Duodenal mucosa (tissue), 2 donors: ENCODE measurements at regions not wholly inside any gene's neighbourhood (a gene's known extent, or its start where the extent isn't known, plus 50 kb on each side); places are given as distances from the start of the nearest gene placed in this dataset.
"Not testable (repeated sequence)": the region's sequence is repeated elsewhere in the genome, so short reads cannot be mapped to it uniquely, and the experiment has no call there.

Experiments
- H3K27ac ChIP-seq: one replicate; pipeline ENCODE4 v1.7.0; 2013; ENCODE audit warnings: low read depth, low read length
- H3K27me3 ChIP-seq, 2 donors: one replicate each; pipeline ENCODE4 v1.7.0; 2013; ENCODE audit warnings: low read length in 2 of 2, control low read depth in 1 of 2; ENCODE audit not compliant: insufficient read depth in 2 of 2, control insufficient read depth in 1 of 2
- H3K36me3 ChIP-seq, 2 donors: one replicate each; pipeline ENCODE4 v1.7.0; 2013; ENCODE audit warnings: low read length in 2 of 2, control low read depth in 1 of 2; ENCODE audit not compliant: insufficient read depth in 2 of 2, control insufficient read depth in 1 of 2
- H3K4me1 ChIP-seq, 2 donors: one replicate each; pipeline ENCODE4 v1.7.0; 2013; ENCODE audit warnings: low read length in 2 of 2, control low read depth in 1 of 2; ENCODE audit not compliant: insufficient read depth in 2 of 2, control insufficient read depth in 1 of 2
- H3K4me3 ChIP-seq, 2 donors: one replicate each; pipeline ENCODE4 v1.7.0; 2013; ENCODE audit warnings: low read length in 2 of 2, low read depth in 1 of 2
- H3K9ac ChIP-seq, 2 donors: one replicate each; pipeline ENCODE4 v1.7.0; 2013; ENCODE audit warnings: low read length in 2 of 2, low read depth in 1 of 2
- H3K9me3 ChIP-seq, 2 donors: one replicate each; pipeline ENCODE4 v1.7.0; 2013; ENCODE audit warnings: low read length in 2 of 2, control low read depth in 1 of 2; ENCODE audit not compliant: control insufficient read depth in 1 of 2

DNA sequence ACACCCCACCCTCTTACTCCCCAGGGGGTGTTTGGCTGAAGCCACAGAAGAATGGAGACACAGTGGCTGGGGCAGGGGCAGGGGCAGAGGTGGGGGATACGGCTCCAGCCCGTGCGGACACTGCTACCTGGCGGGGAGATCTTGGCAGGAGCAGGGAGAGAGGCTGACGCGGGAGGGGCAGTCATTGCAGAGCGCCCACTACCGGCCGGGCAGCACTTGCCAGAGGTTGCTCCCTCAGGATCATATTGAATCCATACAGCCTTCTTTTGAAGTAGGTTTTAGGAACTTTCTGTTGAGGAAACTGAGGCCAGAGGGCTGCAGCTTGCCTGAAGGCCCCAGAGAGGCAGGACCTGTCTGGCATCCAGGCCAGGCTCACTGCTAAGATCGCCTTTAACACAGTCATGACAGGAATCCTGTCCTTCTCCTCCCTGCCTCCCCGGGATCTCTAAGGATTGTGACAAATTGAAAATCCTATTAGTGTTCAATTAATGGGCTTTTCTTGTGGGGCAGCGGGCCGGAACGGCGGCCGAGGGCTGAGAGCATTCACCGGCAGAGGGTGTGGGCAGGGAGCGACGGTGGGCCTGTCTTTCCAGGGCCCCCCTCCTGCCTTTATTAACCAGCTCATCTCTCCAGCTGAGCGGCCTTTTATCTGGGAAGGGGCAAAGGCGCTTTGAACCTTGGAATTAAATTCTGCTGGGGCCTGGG, 65.5 kb upstream of the WNT4 start:
- H3K9ac ChIP-seq = no peak overlapping the region
- H3K36me3 ChIP-seq = no peaks in the 10 kb centered on the region
- H3K27ac ChIP-seq = no peak overlapping the region
- no peaks in the 10 kb centered on the region for H3K9me3 ChIP-seq
- H3K4me1 ChIP-seq = no peaks in the 10 kb centered on the region
- H3K27me3 ChIP-seq = peaks cover 39 to 46% of the 10 kb centered on the region in 2 donors
- H3K4me3 ChIP-seq = no peak overlapping the region

- H3K9ac ChIP-seq = no peak overlapping the region
- H3K4me3 ChIP-seq = no peak overlapping the region
- no peaks in the 10 kb centered on the region for H3K9me3 ChIP-seq
- no peaks in the 10 kb centered on the region for H3K4me1 ChIP-seq
- H3K27me3 ChIP-seq = peaks cover 33 to 46% of the 10 kb centered on the region in 2 donors
- no peaks in the 10 kb centered on the region for H3K36me3 ChIP-seq
- H3K27ac ChIP-seq = no peak overlapping the region
These were observed 66.1 kb upstream of the WNT4 start for GRCh38 chr1:22208973-22209378.

DNA sequence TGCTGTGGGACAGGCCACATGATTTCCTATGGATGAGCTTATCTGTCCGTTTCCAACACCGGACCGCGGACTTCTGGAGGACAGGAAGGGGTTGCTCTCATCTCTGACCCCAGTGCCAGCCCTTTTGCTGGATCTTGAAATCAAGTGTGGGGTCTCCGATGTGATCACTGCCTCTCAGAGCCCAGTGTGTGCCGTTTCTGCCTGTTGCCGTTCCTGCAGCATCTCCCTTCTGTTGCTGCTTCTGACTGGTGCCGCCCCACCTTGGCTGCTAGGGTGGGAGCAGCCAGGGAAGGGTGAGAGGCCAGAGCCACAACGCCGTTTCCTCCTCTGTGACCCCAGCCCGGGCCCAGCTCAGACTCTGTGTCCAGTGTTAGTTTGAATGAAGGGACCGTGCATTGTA, 67.3 kb upstream of the WNT4 start:
- Histone ChIP-seq H3K4me1 (no peaks in the 10 kb centered on the region), H3K4me3 (no peak overlapping the region), H3K9ac (no peak overlapping the region), H3K9me3 (no peaks in the 10 kb centered on the region), H3K27ac (no peak overlapping the region), H3K36me3 (no peaks in the 10 kb centered on the region), H3K27me3 (peaks cover 33 to 46% of the 10 kb centered on the region in 2 donors)

GRCh38 chr1:22210636-22211035, 67.7 kb upstream of the WNT4 start:
- H3K27ac ChIP-seq = no peak overlapping the region
- no peaks in the 10 kb centered on the region for H3K4me1 ChIP-seq
- no peak overlapping the region for H3K4me3 ChIP-seq
- no peaks in the 10 kb centered on the region for H3K36me3 ChIP-seq
- peaks cover 33 to 46% of the 10 kb centered on the region in 2 donors for H3K27me3 ChIP-seq
- H3K9me3 ChIP-seq = no peaks in the 10 kb centered on the region
- no peak overlapping the region for H3K9ac ChIP-seq

- H3K27me3 ChIP-seq = peaks cover 33 to 46% of the 10 kb centered on the region in 2 donors
- H3K9me3 ChIP-seq, H3K4me3 ChIP-seq, H3K36me3 ChIP-seq, H3K27ac ChIP-seq, H3K9ac ChIP-seq, H3K4me1 ChIP-seq: not testable (repeated sequence)
These were observed 68.6 kb upstream of the WNT4 start for GRCh38 chr1:22211459-22211858.

- Histone ChIP-seq H3K27me3 (peaks cover 30 to 46% of the 10 kb centered on the region in 2 donors), H3K27ac (no peak overlapping the region), H3K36me3 (no peaks in the 10 kb centered on the region), H3K9me3 (no peaks in the 10 kb centered on the region), H3K9ac (no peak overlapping the region), H3K4me3 (no peak overlapping the region), H3K4me1 (no peaks in the 10 kb centered on the region)
These were observed 69.7 kb upstream of the WNT4 start for GRCh38 chr1:22212400-22213233.

DNA sequence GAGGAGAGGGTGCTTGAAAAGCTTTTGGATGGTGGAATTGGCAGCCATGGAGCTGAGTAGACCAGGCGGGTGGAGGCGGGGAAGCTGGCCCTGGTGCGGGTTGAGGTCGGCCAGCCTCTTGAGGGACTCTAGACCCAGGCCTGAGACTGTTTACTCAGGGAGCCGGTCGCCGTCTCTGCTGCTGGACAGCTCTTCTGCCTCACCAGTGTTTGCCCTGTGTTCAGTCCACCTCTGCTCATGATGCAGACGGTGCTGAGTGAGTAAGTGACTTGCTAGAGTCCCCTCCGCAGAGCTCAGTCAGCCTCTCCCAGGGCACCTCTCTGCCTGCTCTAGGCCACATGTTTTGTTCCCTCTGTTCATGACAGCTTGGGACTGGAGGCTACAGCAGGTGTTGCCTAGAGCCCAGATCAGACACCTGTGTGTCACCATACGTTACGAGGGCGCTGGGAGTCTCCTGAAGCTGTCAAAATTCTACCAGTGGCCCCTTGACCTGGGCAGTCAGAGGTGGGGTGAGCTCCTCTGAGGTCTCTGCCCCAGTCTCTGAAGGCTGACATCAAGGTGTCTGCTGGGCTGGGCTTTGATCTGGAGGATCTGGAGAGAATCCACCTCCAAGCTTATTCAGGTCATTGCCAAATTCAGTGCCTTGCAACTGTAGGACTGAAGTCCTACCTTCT, 73.5 kb upstream of the WNT4 start:
- H3K9me3 ChIP-seq = no peaks in the 10 kb centered on the region
- no peak overlapping the region for H3K9ac ChIP-seq
- no peaks in the 10 kb centered on the region for H3K4me1 ChIP-seq
- H3K27ac ChIP-seq = no peak overlapping the region
- no peak overlapping the region for H3K4me3 ChIP-seq
- peaks cover 14 to 16% of the 10 kb centered on the region in 2 donors for H3K27me3 ChIP-seq
- no peaks in the 10 kb centered on the region for H3K36me3 ChIP-seq

- Histone ChIP-seq H3K36me3 (no peaks in the 10 kb centered on the region), H3K4me3 (no peak overlapping the region), H3K27me3 (peaks cover 13% of the 10 kb centered on the region in 2 donors)
These were observed 74.1 kb upstream of the WNT4 start for GRCh38 chr1:22216966-22217365.

GRCh38 chr1:22217811-22218460, 75.0 kb upstream of the WNT4 start:
- Histone ChIP-seq H3K4me3 (no peak overlapping the region), H3K9ac (no peak overlapping the region), H3K27me3 (peaks cover 4% of the 10 kb centered on the region in 2 donors), H3K4me1 (no peaks in the 10 kb centered on the region), H3K27ac (no peak overlapping the region), H3K36me3 (no peaks in the 10 kb centered on the region), H3K9me3 (no peaks in the 10 kb centered on the region)

More at GRCh38 chr1:22216966-22217365, 74.1 kb upstream of the WNT4 start:
- Histone ChIP-seq H3K9ac (no peak overlapping the region), H3K4me1 (no peaks in the 10 kb centered on the region), H3K9me3 (no peaks in the 10 kb centered on the region), H3K27ac (no peak overlapping the region)
